PFSK-1 (cell line): ENCODE measurements at regions not wholly inside any gene's neighbourhood (a gene's known extent, or its start where the extent isn't known, plus 50 kb on each side); places are given as distances from the start of the nearest gene placed in this dataset.

Source experiments
- FOXP2 ChIP-seq: optimal IDR thresholded peaks from 2 replicates; pipeline ENCODE3; 2011; ENCODE audit warnings: borderline replicate concordance, control low read depth, inconsistent platforms; ENCODE audit not compliant: insufficient read depth; ENCODE audit errors: extremely low read length, extremely low read depth
- POLR2AphosphoS5 ChIP-seq: IDR thresholded peaks from 2 replicates; pipeline ENCODE4 v1.6.1; 2012; ENCODE audit warnings: low read depth, mild to moderate bottlenecking, control low read depth, low read length, moderate library complexity
- REST ChIP-seq, 2 experiments: IDR thresholded peaks; 2 replicates each; pipeline versions ENCODE4 v1.6.1 to v1.8.0; 2011 to 2012; ENCODE audit warnings: low read depth in 2 of 2, low read length in 2 of 2, control low read depth in 1 of 2, inconsistent platforms in 1 of 2, mild to moderate bottlenecking in 1 of 2, moderate library complexity in 1 of 2; ENCODE audit not compliant: insufficient read depth in 1 of 2
- SIN3A ChIP-seq: IDR thresholded peaks from 2 replicates; pipeline ENCODE4 v1.6.1; 2012; ENCODE audit warnings: mild to moderate bottlenecking, low read length, moderate library complexity, borderline replicate concordance; ENCODE audit not compliant: insufficient read depth
- TAF1 ChIP-seq: IDR thresholded peaks from 2 replicates; pipeline ENCODE4 v1.6.1; 2012; ENCODE audit warnings: low read length, control low read depth, borderline replicate concordance; ENCODE audit not compliant: insufficient read depth

DNA sequence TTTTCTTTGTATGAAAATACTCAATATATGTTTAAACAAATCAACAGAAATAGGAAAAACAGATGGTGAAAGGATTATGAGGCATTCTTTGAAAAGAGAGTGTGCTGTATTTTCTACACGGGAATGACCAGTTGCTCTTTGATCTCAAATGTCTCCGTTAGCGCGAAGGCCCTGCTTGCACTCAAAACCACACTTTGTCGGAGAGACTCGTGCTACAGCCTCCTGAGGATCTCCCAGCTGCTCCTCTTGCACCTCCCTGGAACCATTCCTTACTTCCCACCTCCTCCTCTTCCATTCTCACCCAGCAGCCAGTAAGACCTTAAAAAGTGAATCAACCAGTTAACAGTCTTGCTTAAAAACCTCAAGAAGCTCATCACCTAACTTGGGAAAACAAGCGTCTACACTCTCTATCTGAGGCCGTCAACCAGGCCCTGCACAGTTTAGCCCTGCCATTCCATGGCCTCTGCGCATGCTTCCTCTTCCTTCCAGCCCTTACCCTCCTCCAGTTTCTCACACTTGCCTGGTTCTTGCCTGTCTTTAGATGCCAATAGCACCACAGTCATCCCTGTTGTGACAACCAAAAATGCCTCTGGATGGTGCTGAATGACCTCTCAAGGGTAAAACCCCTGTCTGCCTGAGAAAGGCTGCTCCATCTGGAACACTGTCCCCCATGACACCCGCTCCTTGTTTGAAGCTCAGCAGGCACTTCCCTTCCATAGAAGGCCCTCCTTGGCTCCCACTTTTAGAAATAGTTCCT, 594.7 kb upstream of the WWC1 start:
- TF ChIP-seq FOXP2 (no peak), POLR2AphosphoS5 (no peak), REST (IDR thresholded peaks at IDR 0.05; ENCODE audit: insufficient read depth in 1 of 2, low read depth in 2 of 2, low read length in 2 of 2) (no peak), SIN3A (no peak), TAF1 (no peak)

- no peak for TF ChIP-seq TAF1
- no peak for TF ChIP-seq POLR2AphosphoS5
- TF ChIP-seq FOXP2: no peak
- TF ChIP-seq SIN3A: no peak
- TF ChIP-seq REST (IDR thresholded peaks at IDR 0.05; ENCODE audit: insufficient read depth in 1 of 2, low read depth in 2 of 2, low read length in 2 of 2): no peak
Observed at GRCh38 chr5:167699432-167699831, 592.0 kb upstream of the WWC1 start.

GRCh38 chr5:167701051-167701450, 590.4 kb upstream of the WWC1 start:
- TF ChIP-seq REST (IDR thresholded peaks at IDR 0.05; ENCODE audit: insufficient read depth in 1 of 2, low read depth in 2 of 2, low read length in 2 of 2) (no peak), POLR2AphosphoS5 (no peak), FOXP2 (no peak), SIN3A (no peak), TAF1 (no peak)

DNA sequence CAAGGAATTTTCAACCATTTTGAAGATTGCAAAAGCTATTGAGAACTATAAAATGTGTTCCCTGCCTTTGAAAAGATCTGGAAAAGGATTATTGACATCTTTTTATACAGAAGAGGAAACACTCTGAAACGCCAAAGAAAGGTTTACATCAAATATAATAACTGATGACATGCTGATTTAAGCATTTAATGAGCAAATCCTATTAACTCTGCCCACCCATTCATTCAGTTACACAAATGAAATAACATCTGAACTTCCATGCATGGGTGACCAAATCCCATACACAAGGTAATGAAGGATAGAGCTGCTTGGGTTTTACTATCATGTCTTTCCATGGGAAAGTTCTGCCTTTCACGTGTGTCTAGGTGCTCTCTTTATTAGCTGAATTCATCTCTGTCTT, 589.4 kb upstream of the WWC1 start:
- no peak for TF ChIP-seq FOXP2
- TF ChIP-seq TAF1: no peak
- TF ChIP-seq POLR2AphosphoS5: no peak
- no peak for TF ChIP-seq SIN3A
- TF ChIP-seq REST (IDR thresholded peaks at IDR 0.05; ENCODE audit: insufficient read depth in 1 of 2, low read depth in 2 of 2, low read length in 2 of 2): no peak
